Embryonic facial prominence (tissue), 1 donor: ENCODE measurements at regions not wholly inside any gene's neighbourhood (a gene's known extent, or its start where the extent isn't known, plus 50 kb on each side); places are given as distances from the start of the nearest gene placed in this dataset.
"Not testable (repeated sequence)": the region's sequence is repeated elsewhere in the genome, so short reads cannot be mapped to it uniquely, and the experiment has no call there.

Experiments
- DNase-seq: peaks from one replicate; pipeline ENCODE4 v3.0.0-alpha.2; 2016; ENCODE audit errors: extremely low spot score

GRCh38 chr15:62407962-62408361 lies 242.9 kb upstream of the C2CD4B start:
- no peak for DNase-seq

GRCh38 chr15:62409466-62409865 lies 244.4 kb upstream of the C2CD4B start:
- DNase-seq, result no peak

DNA sequence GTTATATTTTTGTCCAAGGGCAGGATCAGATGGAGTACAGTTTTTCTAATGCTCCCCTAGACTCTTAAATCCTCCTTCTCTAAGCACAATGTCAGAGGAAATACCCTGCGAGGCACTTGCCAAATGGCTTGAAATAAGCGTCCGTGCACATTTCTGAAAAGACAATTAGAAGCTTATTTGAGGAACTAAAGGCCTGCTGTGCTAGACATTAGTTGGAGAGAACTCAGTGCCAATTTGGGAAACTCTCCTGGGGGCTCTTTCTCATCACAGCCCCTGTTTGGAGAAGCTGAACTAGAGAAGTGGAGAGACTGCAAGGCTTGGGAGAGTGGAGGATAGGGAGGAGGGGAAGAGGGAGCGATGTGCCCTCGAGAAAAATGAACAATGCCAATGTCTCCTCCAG lies 247.6 kb upstream of the C2CD4B start:
- no peak for DNase-seq

GRCh38 chr15:62413153-62413552 lies 248.1 kb upstream of the C2CD4B start:
- no peak for DNase-seq

DNA sequence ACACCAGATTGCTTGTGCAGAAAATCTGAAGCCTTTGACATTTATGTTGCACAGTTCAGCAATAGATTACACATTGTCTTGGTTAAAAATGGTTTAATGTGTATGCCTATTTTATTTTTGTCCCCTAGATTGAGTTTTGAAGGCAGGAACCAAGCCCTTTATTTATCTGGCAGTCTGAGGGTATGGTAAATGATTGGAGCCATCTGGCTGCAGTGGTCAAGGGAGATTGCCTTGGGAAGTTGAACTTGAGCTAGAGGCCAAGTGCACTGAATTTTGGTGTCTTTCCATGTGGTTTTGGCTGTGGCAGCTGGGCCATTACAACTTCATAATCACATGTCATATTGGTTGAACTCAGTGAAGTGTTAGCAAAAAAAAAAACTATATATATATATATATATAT lies 248.7 kb upstream of the C2CD4B start:
- DNase-seq, result no peak

DNA sequence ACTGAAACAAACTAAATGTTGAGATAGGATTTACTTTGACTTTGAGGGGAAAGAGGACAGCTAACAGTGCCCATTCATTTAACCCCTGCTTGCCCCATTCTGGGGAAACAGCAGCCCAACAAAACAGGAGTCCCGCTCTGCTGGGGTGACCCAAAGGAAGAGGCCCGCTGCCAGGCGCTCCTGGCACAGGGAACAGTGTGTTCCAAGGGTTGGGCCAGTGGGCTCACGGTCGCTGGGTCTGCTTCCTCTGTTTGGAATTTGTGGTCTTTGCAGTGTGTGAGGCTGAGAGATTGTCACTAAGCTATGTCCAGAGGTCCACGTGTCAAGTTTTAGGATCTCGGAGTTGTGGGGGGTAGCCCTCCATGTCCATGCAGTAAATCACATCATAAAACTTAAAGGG lies 250.4 kb upstream of the C2CD4B start:
- DNase-seq, result no peak

- DNase-seq, result no peak
These were observed 251.4 kb upstream of the C2CD4B start for GRCh38 chr15:62416526-62416925.

- DNase-seq, result no peak
These were observed 252.4 kb upstream of the C2CD4B start for GRCh38 chr15:62417439-62417838.

DNA sequence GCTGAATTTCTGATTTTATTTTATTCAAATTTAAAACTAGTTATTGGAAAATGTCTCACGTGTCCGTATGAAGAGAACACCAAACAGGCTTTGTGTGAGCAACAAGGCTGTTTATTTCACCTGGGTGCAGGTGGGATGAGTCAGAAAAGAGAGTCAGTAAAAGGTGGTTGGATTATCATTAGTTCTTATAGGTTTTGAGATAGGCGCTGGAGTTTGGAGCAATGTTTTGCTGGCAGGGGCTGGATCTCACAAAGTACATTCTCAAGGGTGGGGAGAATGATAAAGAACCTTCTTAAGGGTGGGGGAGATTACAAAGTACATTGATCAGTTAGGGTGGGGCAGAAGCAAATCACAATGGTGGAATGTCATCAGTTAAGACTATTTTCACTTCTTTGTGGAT lies 253.4 kb upstream of the C2CD4B start:
- not testable (repeated sequence) for DNase-seq

- DNase-seq, result no peak
These were observed 254.1 kb upstream of the C2CD4B start for GRCh38 chr15:62419192-62419591.

DNA sequence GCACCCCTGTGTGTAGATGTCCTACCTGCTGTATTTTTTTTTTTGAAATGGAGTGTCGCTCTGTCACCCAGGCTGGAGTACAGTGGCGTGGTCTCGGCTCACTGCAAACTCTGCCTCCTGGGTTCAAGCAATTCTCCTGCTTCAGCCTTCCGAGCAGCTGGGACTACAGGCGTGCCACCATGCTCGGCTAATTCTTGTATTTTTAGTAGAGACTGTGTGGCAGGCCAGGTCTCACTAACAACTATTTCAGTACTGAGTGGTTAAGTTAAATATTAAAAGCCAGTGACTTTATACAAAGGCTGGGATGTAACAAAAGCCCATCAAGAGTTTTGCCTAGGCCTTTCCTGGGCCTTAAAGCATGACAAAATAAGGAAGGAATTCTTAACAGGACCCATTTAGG lies 255.3 kb upstream of the C2CD4B start:
- DNase-seq, result not testable (repeated sequence)

DNA sequence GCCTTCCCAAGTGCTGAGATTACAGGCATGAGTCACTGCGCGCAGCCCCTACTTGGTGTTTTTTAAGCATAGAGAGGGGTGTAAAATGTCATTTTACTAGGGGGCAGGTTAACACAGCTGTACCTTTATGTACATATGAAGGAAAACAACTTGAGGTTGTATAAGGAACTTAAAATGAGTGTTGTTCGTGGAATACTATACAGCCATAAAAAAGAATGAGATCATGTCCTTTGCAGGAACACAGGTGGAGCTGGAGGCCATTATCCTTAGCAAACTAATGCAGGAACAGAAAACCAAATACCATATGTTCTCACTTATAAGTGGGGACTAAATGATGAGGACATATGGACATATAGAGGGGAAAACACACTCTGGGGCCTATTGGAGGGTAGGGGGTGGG lies 256.2 kb upstream of the C2CD4B start:
- DNase-seq, result no peak

- no peak for DNase-seq
These were observed 261.4 kb upstream of the C2CD4B start for GRCh38 chr15:62426387-62426956.

DNA sequence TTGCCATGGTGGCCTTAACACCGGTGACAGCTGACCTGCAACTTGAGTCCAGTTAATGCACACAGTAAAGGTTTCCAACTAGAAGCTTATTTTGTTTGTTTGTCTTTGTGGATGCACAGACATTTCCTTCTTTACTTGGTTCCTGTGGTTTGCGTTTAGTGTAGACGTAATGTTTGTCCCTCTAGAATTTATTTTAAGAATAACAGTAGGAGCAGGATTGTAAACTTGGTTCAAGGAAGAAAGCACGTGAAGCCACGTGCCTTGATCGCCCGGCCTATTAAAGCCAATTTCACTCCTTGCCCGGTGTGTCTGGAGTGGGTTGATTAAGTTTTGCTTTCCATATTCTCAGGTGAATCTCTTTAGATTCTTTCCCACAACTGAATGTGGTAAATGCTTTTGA lies 263.2 kb upstream of the C2CD4B start:
- DNase-seq, result no peak

DNA sequence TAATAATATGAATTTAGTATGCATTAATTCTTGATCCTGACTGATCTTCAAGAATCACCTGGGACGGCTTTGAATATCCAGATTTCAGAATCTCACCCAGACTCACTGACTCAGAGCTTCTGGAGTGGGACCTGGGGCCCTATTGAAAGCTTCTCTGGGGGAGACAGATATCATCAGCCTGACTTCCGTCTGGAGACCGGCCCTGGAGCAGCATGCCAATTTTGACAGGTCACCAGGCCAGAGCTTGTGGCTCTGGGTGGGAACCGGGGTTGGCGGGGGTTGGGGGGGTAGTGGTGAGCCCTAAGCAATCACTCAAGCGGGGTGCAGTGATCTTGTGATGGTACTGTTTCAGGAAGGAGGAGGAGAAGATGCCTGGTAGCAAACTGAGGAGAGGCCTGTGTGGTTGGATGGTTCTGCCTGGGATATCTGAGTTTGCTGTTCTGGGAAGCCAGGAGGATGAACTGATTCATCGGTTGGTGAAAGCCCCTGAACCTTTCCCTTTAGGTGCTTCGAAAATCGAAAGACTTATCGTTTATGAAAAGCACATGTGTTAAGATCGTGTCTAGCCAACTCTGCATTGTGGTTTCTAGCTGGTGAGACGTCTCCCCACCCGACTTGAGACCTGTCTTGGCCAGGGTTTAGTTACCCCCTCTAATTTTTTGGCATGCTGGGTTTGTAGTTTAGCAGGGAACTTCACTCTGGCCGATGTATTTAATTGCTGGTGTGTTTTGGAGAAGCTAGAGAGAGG lies 263.9 kb upstream of the C2CD4B start:
- no peak for DNase-seq

GRCh38 chr15:62430056-62430455 lies 265.0 kb upstream of the C2CD4B start:
- DNase-seq, result no peak

DNA sequence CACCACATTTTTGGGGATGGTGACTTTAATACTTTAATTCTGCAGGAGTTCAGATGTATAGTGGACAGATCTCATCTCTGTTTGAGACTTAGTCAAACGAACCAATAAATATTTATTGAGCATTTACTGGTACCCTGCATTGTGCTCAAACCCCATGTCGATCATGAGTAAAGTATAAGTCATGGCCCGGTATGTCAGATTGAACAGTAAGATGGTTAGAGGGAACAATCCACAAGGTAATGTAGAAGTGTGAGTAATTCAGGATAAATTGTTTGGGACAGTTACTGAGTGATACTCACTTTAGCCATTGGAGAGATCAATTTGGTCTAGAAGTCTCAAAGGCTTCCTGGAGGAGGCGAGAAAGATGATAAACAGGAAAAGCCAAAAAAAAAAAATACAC lies 265.5 kb upstream of the C2CD4B start:
- DNase-seq, result no peak

DNA sequence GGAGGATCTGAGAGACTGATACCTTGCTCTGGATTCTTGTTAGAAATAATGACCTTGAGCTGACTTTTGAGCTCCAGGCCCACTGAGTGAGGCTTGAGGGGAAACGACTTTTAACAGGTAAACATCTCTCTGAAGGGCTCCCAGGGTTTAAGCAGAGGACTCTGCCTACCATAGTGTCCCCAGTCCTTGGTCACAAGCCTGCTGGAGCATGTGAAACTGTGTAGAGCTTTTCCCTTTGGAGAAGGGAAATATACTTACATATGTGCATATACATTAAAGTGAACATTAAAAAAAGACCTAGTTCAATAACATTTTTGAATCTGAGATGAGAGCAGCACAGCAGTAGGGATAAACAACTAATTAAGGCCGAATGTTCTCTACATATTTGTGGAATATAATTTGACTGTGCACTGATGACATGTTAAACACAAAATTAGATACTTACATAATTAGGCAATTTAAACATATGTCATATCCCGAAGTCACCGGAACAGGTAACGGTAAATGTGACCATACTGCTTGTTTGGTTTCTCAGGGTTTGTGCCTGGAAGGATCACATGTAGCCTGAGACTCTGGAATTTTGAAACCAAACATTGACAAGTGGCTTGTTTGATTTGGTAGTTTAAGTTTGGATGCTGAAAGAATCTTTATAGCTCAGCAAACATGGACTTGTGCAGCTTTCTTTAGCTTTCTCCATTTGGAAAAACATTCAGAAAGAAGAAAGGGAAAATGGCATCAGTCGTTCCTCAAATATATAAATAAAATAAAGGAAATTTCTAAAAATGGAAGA lies 266.1 kb upstream of the C2CD4B start:
- no peak for DNase-seq

GRCh38 chr15:62431817-62432216 lies 266.7 kb upstream of the C2CD4B start:
- no peak for DNase-seq

DNA sequence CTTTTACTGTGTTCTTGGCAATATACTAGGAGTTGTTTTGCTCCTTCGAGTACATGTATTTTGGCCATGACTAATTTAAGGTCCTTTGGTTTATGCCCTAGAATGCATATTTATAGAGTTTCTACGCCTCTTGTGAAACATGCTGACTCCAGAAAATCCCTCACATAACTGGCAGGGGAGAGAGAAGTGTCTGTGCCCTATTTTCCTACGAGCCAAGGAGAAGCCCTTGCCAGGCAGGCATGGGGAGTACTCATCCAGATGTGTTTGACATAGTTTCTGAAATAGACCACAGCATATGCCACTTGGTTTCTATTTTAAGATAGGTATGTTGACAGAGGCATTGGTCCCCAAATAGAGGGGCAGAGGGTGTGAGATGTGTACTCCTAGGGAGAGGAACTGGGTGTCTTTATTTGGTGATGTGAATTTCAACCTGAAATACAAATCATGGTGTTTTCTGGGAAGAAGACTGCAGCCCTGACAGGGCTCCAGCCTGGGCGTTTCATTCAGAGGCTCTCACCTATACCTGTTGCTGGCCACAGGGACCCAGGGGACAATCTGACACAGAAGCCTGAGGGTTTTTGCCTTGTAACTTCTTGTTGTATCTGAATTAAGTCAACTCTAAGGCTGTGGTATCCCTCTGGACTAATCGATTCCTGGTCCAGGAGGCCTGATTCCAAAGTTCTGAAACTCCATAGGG lies 267.8 kb upstream of the C2CD4B start:
- DNase-seq, result no peak

- DNase-seq, result no peak
These were observed 271.1 kb upstream of the C2CD4B start for GRCh38 chr15:62436235-62436634.

- no peak for DNase-seq
These were observed 272.7 kb upstream of the C2CD4B start for GRCh38 chr15:62437753-62438152.
